ENCODE measurements at regions not wholly inside any gene's neighbourhood (a gene's known extent, or its start where the extent isn't known, plus 50 kb on each side); places are given as distances from the start of the nearest gene placed in this dataset.

GRCh38 chr20:39898467-39898852 lies 790.6 kb downstream of the MAFB start:
- TF ChIP-seq POLR2A (IDR thresholded peaks at IDR 0.05) = no peak
- no peak for TF ChIP-seq CTCF (IDR thresholded peaks at IDR 0.05)
- TF ChIP-seq POLR2AphosphoS5 (IDR thresholded peaks at IDR 0.05) = no peak

All from stomach (tissue), 4 donors.